ENCODE measurements at regions not wholly inside any gene's neighbourhood (a gene's known extent, or its start where the extent isn't known, plus 50 kb on each side); places are given as distances from the start of the nearest gene placed in this dataset.

DNA sequence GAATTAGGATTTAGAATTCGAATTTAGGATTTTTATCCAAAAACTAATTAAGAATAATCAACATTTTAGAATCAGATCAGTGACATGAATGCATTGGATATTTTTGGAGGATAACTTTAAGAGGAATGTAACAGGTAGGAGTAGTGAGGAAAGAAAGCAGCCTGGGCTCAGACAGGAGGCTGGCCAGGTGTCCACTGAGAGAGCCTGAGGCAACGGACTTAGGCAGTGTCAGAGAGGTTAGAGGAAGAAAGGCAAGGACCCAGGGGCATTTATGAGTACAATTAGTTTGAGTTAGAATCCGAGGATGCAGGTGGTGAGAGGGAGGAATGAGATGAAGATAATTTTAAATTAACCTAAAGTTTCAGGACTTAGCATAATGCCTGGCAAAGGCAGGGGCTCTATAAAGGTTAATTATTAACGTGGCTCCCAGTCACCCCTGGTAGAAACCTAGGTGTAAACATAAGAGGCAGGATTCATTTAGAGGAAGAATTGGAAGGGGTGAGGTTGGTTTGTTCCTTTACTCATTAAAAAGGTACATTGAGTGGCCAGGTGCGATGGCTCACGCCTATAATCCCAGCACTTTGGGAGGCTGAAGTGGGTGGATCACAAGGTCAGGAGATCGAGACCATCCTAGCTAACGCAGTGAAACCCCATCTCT lies 507.1 kb downstream of the TMEM182 start:
- TF ChIP-seq SIN3A (IDR thresholded peaks at IDR 0.05; ENCODE audit: borderline replicate concordance, insufficient read depth, low read length) = no peak
- TF ChIP-seq TAF1 (IDR thresholded peaks at IDR 0.05; ENCODE audit: borderline replicate concordance, insufficient read depth, low read length) = no peak
- TF ChIP-seq, protein P1, sequence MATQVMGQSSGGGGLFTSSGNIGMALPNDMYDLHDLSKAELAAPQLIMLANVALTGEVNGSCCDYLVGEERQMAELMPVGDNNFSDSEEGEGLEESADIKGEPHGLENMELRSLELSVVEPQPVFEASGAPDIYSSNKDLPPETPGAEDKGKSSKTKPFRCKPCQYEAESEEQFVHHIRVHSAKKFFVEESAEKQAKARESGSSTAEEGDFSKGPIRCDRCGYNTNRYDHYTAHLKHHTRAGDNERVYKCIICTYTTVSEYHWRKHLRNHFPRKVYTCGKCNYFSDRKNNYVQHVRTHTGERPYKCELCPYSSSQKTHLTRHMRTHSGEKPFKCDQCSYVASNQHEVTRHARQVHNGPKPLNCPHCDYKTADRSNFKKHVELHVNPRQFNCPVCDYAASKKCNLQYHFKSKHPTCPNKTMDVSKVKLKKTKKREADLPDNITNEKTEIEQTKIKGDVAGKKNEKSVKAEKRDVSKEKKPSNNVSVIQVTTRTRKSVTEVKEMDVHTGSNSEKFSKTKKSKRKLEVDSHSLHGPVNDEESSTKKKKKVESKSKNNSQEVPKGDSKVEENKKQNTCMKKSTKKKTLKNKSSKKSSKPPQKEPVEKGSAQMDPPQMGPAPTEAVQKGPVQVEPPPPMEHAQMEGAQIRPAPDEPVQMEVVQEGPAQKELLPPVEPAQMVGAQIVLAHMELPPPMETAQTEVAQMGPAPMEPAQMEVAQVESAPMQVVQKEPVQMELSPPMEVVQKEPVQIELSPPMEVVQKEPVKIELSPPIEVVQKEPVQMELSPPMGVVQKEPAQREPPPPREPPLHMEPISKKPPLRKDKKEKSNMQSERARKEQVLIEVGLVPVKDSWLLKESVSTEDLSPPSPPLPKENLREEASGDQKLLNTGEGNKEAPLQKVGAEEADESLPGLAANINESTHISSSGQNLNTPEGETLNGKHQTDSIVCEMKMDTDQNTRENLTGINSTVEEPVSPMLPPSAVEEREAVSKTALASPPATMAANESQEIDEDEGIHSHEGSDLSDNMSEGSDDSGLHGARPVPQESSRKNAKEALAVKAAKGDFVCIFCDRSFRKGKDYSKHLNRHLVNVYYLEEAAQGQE (IDR thresholded peaks at IDR 0.05; ENCODE audit: insufficient read depth in 1 of 2, low read depth in 2 of 2, low read length in 2 of 2) = no peak
- TF ChIP-seq FOXP2 (optimal IDR thresholded peaks at IDR 0.05; ENCODE audit: borderline replicate concordance, extremely low read depth, extremely low read length, insufficient read depth) = no peak
- no peak for TF ChIP-seq POLR2AphosphoS5 (IDR thresholded peaks at IDR 0.05; ENCODE audit: low read depth, low read length)

GRCh38 chr2:103276869-103277268 lies 515.0 kb downstream of the TMEM182 start:
- TF ChIP-seq, protein P1 (IDR thresholded peaks at IDR 0.05; ENCODE audit: insufficient read depth in 1 of 2, low read depth in 2 of 2, low read length in 2 of 2) = no peak
- TF ChIP-seq TAF1 (IDR thresholded peaks at IDR 0.05; ENCODE audit: borderline replicate concordance, insufficient read depth, low read length) = no peak
- TF ChIP-seq SIN3A (IDR thresholded peaks at IDR 0.05; ENCODE audit: borderline replicate concordance, insufficient read depth, low read length) = no peak
- TF ChIP-seq POLR2AphosphoS5 (IDR thresholded peaks at IDR 0.05; ENCODE audit: low read depth, low read length) = no peak
- TF ChIP-seq FOXP2 (optimal IDR thresholded peaks at IDR 0.05; ENCODE audit: borderline replicate concordance, extremely low read depth, extremely low read length, insufficient read depth) = no peak

- TF ChIP-seq SIN3A (IDR thresholded peaks at IDR 0.05; ENCODE audit: borderline replicate concordance, insufficient read depth, low read length) (no peak), TAF1 (IDR thresholded peaks at IDR 0.05; ENCODE audit: borderline replicate concordance, insufficient read depth, low read length) (no peak), POLR2AphosphoS5 (IDR thresholded peaks at IDR 0.05; ENCODE audit: low read depth, low read length) (no peak), FOXP2 (optimal IDR thresholded peaks at IDR 0.05; ENCODE audit: borderline replicate concordance, extremely low read depth, extremely low read length, insufficient read depth) (no peak)
- TF ChIP-seq, protein P1 (IDR thresholded peaks at IDR 0.05; ENCODE audit: insufficient read depth in 1 of 2, low read depth in 2 of 2, low read length in 2 of 2) = no peak
Observed at GRCh38 chr2:103284750-103285149, 522.9 kb downstream of the TMEM182 start.

- no peak for TF ChIP-seq TAF1 (IDR thresholded peaks at IDR 0.05; ENCODE audit: borderline replicate concordance, insufficient read depth, low read length)
- TF ChIP-seq POLR2AphosphoS5 (IDR thresholded peaks at IDR 0.05; ENCODE audit: low read depth, low read length) = no peak
- TF ChIP-seq, protein P1 (IDR thresholded peaks at IDR 0.05; ENCODE audit: insufficient read depth in 1 of 2, low read depth in 2 of 2, low read length in 2 of 2) = no peak
- TF ChIP-seq FOXP2 (optimal IDR thresholded peaks at IDR 0.05; ENCODE audit: borderline replicate concordance, extremely low read depth, extremely low read length, insufficient read depth) = no peak
- no peak for TF ChIP-seq SIN3A (IDR thresholded peaks at IDR 0.05; ENCODE audit: borderline replicate concordance, insufficient read depth, low read length)
Observed at GRCh38 chr2:103285354-103285753, 523.5 kb downstream of the TMEM182 start.
